OCI-LY7 (cell line): ENCODE measurements at regions not wholly inside any gene's neighbourhood (a gene's known extent, or its start where the extent isn't known, plus 50 kb on each side); places are given as distances from the start of the nearest gene placed in this dataset.

Source experiments
- EZH2phosphoT487 ChIP-seq: fragments of 200-600 bp; sonication (generic); IDR thresholded peaks from 2 replicates; pipeline ENCODE4 v1.6.1; 2018; ENCODE audit warnings: low read depth, borderline replicate concordance, mild to moderate bottlenecking, mixed run types, antibody characterized with exemption, low read length, moderate library complexity, mixed read lengths
- TF ChIP-seq, protein P1 (sequence below): fragments of 200-600 bp; sonication (generic); conservative IDR thresholded peaks from 2 replicates; pipeline ENCODE4 v1.5.1; 2014; ENCODE audit warnings: mild to moderate bottlenecking, antibody characterized with exemption, low read length, moderate library complexity, mixed read lengths

DNA sequence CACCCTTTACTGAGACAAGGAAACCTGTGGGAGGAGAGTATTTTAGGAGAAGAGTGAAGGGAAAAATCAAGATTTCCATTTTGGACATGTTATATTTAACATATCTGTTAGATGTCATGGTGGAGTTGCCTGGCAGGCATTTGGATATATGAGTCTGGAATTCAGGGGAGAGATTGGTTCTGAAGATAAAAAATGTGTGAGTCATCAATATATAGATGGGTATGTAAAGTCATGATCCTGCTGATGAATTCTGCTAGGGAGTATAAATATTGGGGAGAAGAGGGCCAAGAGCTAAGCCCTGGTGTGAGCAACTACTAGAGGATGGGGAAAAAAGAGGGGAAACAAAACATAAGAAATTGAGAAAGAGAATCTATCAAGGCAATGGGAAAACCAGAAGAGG is 151.3 kb upstream of the SOX9 start:
- TF ChIP-seq, protein P1, sequence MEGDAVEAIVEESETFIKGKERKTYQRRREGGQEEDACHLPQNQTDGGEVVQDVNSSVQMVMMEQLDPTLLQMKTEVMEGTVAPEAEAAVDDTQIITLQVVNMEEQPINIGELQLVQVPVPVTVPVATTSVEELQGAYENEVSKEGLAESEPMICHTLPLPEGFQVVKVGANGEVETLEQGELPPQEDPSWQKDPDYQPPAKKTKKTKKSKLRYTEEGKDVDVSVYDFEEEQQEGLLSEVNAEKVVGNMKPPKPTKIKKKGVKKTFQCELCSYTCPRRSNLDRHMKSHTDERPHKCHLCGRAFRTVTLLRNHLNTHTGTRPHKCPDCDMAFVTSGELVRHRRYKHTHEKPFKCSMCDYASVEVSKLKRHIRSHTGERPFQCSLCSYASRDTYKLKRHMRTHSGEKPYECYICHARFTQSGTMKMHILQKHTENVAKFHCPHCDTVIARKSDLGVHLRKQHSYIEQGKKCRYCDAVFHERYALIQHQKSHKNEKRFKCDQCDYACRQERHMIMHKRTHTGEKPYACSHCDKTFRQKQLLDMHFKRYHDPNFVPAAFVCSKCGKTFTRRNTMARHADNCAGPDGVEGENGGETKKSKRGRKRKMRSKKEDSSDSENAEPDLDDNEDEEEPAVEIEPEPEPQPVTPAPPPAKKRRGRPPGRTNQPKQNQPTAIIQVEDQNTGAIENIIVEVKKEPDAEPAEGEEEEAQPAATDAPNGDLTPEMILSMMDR, result no peak
- no peak for TF ChIP-seq EZH2phosphoT487
